Fibroblast of the aortic adventitia (primary cell): ENCODE measurements at regions not wholly inside any gene's neighbourhood (a gene's known extent, or its start where the extent isn't known, plus 50 kb on each side); places are given as distances from the start of the nearest gene placed in this dataset.

Source experiments
- DNase-seq: peaks from one replicate; pipeline ENCODE4 v3.0.0-alpha.2; 2010; ENCODE audit warnings: low read depth
- H3K4me3 ChIP-seq: 2 replicates; pipeline ENCODE4 v1.5.1; 2011; ENCODE audit warnings: low read depth, mild to moderate bottlenecking, control low read depth, low read length, moderate library complexity
- TF ChIP-seq, protein P1 (sequence below): IDR thresholded peaks from 2 replicates; pipeline ENCODE4 v1.5.1; 2011; ENCODE audit warnings: mild to moderate bottlenecking, low read length, control low read depth, inconsistent platforms; ENCODE audit not compliant: insufficient read depth

- TF ChIP-seq, protein P1, sequence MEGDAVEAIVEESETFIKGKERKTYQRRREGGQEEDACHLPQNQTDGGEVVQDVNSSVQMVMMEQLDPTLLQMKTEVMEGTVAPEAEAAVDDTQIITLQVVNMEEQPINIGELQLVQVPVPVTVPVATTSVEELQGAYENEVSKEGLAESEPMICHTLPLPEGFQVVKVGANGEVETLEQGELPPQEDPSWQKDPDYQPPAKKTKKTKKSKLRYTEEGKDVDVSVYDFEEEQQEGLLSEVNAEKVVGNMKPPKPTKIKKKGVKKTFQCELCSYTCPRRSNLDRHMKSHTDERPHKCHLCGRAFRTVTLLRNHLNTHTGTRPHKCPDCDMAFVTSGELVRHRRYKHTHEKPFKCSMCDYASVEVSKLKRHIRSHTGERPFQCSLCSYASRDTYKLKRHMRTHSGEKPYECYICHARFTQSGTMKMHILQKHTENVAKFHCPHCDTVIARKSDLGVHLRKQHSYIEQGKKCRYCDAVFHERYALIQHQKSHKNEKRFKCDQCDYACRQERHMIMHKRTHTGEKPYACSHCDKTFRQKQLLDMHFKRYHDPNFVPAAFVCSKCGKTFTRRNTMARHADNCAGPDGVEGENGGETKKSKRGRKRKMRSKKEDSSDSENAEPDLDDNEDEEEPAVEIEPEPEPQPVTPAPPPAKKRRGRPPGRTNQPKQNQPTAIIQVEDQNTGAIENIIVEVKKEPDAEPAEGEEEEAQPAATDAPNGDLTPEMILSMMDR = no peak
- H3K4me3 ChIP-seq = no peak overlapping the region
- no peak for DNase-seq
Measured at GRCh38 chr22:47367107-47367690, 604.7 kb downstream of the TBC1D22A start.

DNA sequence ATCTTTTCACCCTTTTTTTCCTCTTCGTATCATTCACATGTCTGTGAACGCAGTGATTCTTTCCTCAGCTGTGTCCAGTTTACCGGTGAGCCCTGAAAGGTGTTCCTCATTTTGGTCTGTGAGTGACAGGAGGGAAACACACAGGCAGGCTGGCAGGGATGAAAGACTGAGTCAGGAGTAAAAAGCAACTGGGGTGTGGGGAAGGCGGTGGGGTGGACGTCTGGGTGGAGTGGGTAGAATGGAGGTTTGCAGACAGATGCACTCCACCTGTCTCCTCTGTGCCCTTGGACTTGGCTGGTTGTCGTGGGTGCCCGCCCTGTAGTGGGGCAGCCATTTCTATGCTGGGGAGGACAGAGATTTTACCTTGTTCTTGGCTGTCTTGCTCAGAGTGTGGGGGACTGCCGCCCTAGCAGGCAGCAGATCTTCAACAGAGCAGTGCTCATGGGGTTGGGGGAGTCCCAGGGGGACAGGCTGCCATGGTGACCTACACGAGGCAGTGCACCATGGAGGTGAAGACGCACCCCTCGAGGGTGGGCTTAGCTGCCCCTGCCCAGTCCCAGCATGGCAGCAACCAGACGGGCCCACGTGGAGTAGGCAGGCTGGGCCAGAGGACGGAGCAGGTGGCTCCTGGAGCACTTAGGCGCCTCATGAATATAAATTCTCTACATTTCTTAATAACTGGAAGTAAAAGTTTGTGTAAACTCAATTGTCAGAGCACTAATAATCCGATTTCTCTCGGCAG, 603.7 kb downstream of the TBC1D22A start:
- no peak overlapping the region for H3K4me3 ChIP-seq
- TF ChIP-seq, protein P1 = no peak
- DNase-seq = no peak

GRCh38 chr22:47361247-47361646, 598.8 kb downstream of the TBC1D22A start:
- TF ChIP-seq, protein P1 = no peak
- H3K4me3 ChIP-seq = no peak overlapping the region
- no peak for DNase-seq

DNA sequence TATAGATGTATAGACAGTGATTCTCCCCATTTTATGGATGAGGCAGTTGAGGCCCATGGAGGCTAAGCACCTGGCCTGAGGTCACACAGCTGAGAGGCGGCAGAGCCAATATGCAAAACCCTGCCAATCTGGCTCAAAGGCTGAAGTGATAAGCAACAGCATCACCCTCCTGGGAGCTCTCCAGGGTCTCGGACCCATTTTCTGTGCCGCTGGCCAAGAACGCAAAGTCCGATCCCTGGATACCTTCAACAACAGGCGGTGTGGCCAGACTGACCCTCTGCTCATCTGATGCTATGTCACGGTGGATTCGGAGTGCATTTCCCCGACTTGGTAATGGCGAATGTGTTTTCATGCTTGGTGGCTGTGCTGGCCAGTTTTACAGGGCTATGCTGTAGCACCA, 595.0 kb downstream of the TBC1D22A start:
- DNase-seq = no peak
- H3K4me3 ChIP-seq = no peak overlapping the region
- TF ChIP-seq, protein P1 = no peak

GRCh38 chr22:47357086-47357485, 594.6 kb downstream of the TBC1D22A start:
- TF ChIP-seq, protein P1 = no peak
- no peak overlapping the region for H3K4me3 ChIP-seq
- no peak for DNase-seq

- no peak overlapping the region for H3K4me3 ChIP-seq
- TF ChIP-seq, protein P1 = no peak
- no peak for DNase-seq
Measured at GRCh38 chr22:47356511-47357011, 594.1 kb downstream of the TBC1D22A start.
